Testis (tissue), 2 donors: ENCODE measurements at regions not wholly inside any gene's neighbourhood (a gene's known extent, or its start where the extent isn't known, plus 50 kb on each side); places are given as distances from the start of the nearest gene placed in this dataset.

ENCODE experiments used
- POLR2A ChIP-seq: fragments of 450-650 bp; IDR thresholded peaks from one replicate; pipeline ENCODE4 v1.6.1; 2017; ENCODE audit warnings: antibody characterized with exemption, mild to moderate bottlenecking, moderate library complexity
- TF ChIP-seq, protein P1 (sequence below), 3 experiments: fragments of 450-650 bp in 2 of 3; fragments of 200-600 bp in 1 of 3; sonication (generic) in 1 of 3; IDR thresholded peaks; one replicate each; pipeline ENCODE4 v1.5.1; 2016 to 2019; ENCODE audit warnings: antibody characterized with exemption in 3 of 3, mild to moderate bottlenecking in 2 of 3, moderate library complexity in 1 of 3

DNA sequence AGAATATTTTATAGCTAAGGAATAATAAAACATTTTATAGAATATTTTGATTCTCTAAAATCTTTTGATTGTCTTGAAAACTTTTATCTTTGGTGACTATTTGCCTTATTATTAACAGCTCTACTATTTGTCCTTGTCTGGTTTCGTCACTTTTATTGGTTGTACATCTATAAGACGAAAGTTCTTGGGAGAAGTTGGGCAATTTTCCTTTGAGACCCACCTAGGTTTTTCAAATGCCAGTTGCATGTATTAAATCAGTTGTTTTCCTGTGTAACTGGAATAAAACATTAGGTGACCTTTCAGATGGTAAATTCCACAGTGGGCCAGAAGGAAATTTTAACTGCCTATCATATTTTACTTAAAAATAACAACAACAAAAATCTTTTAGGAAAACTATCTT lies 1245.7 kb downstream of the SI start:
- TF ChIP-seq, protein P1, sequence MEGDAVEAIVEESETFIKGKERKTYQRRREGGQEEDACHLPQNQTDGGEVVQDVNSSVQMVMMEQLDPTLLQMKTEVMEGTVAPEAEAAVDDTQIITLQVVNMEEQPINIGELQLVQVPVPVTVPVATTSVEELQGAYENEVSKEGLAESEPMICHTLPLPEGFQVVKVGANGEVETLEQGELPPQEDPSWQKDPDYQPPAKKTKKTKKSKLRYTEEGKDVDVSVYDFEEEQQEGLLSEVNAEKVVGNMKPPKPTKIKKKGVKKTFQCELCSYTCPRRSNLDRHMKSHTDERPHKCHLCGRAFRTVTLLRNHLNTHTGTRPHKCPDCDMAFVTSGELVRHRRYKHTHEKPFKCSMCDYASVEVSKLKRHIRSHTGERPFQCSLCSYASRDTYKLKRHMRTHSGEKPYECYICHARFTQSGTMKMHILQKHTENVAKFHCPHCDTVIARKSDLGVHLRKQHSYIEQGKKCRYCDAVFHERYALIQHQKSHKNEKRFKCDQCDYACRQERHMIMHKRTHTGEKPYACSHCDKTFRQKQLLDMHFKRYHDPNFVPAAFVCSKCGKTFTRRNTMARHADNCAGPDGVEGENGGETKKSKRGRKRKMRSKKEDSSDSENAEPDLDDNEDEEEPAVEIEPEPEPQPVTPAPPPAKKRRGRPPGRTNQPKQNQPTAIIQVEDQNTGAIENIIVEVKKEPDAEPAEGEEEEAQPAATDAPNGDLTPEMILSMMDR (IDR thresholded peaks at IDR 0.05), result no peak
- no peak for TF ChIP-seq POLR2A
